PC-3 (cell line): ENCODE measurements at regions not wholly inside any gene's neighbourhood (a gene's known extent, or its start where the extent isn't known, plus 50 kb on each side); places are given as distances from the start of the nearest gene placed in this dataset.

Experiments used
- ATAC-seq: fragments of 200-7000 bp; cut with Tn5 transposase; 2 replicates; pipeline ENCODE4 v1.9.1; 2020; ENCODE audit warnings: mild to moderate bottlenecking, moderate library complexity
- BruUV-seq: library from RNA; stranded (reverse); fragments of 400-500 nt; replicated peaks from 2 replicates; lab custom pipeline; 2021; lab: Mats Ljungman, UMichigan
- CTCF ChIA-PET: fragments of 300-600 bp; sonication (Branson Sonifier 250); formaldehyde crosslinking; loops from one replicate; lab custom pipeline; 2022; ENCODE audit warnings: antibody characterized with exemption; lab: Charles Lee
- POLR2A ChIA-PET: fragments of 300-600 bp; sonication (Branson Sonifier 250); formaldehyde crosslinking; loops from one replicate; lab custom pipeline; 2022; ENCODE audit warnings: antibody characterized with exemption; ENCODE audit not compliant: unreplicated experiment; lab: Charles Lee
- DNase-seq: peaks from one replicate; pipeline ENCODE4 v3.0.0-alpha.2; 2015
- H2AFZ ChIP-seq: fragments of 300-600 bp; sonication (generic); 2 replicates; pipeline ENCODE4 v1.6.0; 2016; ENCODE audit warnings: antibody characterized with exemption, low read length
- H3F3A ChIP-seq: fragments of 300-600 bp; sonication (generic); one replicate; pipeline ENCODE4 v1.6.0; 2017; ENCODE audit warnings: antibody characterized with exemption, low read length, control low read depth, mild to moderate bottlenecking; ENCODE audit not compliant: unreplicated experiment
- H3K27ac ChIP-seq: fragments of 300-600 bp; sonication (generic); 2 replicates; pipeline ENCODE4 v1.5.1; 2016; ENCODE audit warnings: mild to moderate bottlenecking, low read length
- H3K27me3 ChIP-seq: fragments of 300-600 bp; sonication (generic); 2 replicates; pipeline ENCODE4 v1.6.1; 2016; ENCODE audit warnings: low read length, mixed read lengths
- H3K36me3 ChIP-seq: fragments of 300-600 bp; sonication (generic); 2 replicates; pipeline ENCODE4 v1.6.1; 2016; ENCODE audit warnings: low read depth, mixed run types, low read length, mixed read lengths
- H3K4me1 ChIP-seq: fragments of 300-600 bp; sonication (generic); 2 replicates; pipeline ENCODE4 v1.5.1; 2016; ENCODE audit warnings: low read length; ENCODE audit not compliant: insufficient read depth
- H3K4me2 ChIP-seq: fragments of 300-600 bp; sonication (generic); 2 replicates; pipeline ENCODE4 v1.6.0; 2016; ENCODE audit warnings: low read length
- H3K4me3 ChIP-seq: fragments of 300-600 bp; sonication (generic); 2 replicates; pipeline ENCODE4 v1.5.1; 2016; ENCODE audit warnings: mild to moderate bottlenecking, low read length, mixed read lengths
- H3K79me2 ChIP-seq: fragments of 300-600 bp; sonication (generic); 2 replicates; pipeline ENCODE4 v1.6.1; 2017; ENCODE audit warnings: low read length, mixed read lengths
- H3K9ac ChIP-seq: fragments of 300-600 bp; sonication (generic); 2 replicates; pipeline ENCODE4 v1.6.0; 2016; ENCODE audit warnings: mild to moderate bottlenecking, low read length
- H3K9me2 ChIP-seq: fragments of 300-600 bp; sonication (generic); replicated peaks from 2 replicates; pipeline ENCODE4 v1.6.1; 2016; ENCODE audit warnings: mixed run types, low read length, mixed read lengths
- H3K9me3 ChIP-seq: fragments of 300-600 bp; sonication (generic); 2 replicates; pipeline ENCODE4 v1.6.1; 2016; ENCODE audit warnings: low read length, mixed read lengths
- H4K20me1 ChIP-seq: fragments of 300-600 bp; sonication (generic); 2 replicates; pipeline ENCODE4 v1.6.1; 2016; ENCODE audit warnings: low read length, mixed read lengths
- EZH2 ChIP-seq: fragments of 300-600 bp; sonication (generic); IDR thresholded peaks from one replicate; pipeline ENCODE4 v1.6.1; 2017; ENCODE audit warnings: antibody characterized with exemption, mild to moderate bottlenecking, low read length; ENCODE audit not compliant: unreplicated experiment
- EZH2phosphoT487 ChIP-seq: fragments of 300-600 bp; sonication (generic); IDR thresholded peaks from 2 replicates; pipeline ENCODE4 v1.6.1; 2018; ENCODE audit warnings: mild to moderate bottlenecking, antibody characterized with exemption, low read length, borderline replicate concordance
- intact Hi-C: fragments of 100-400 bp; cut with micrococcal nuclease; formaldehyde crosslinking; loops from 2 replicates; pipeline ENCODE4 v1.9.0; 2023
- TF ChIP-seq, protein P1 (sequence below): fragments of 300-600 bp; sonication (generic); conservative IDR thresholded peaks from 2 replicates; pipeline ENCODE4 v1.5.1; 2017; ENCODE audit warnings: antibody characterized with exemption, low read depth, mild to moderate bottlenecking, low read length

- no peak for ATAC-seq
- POLR2A ChIA-PET = no interaction called here
- Histone ChIP-seq H3F3A (no peaks in the 10 kb centered on the region), H3K27ac (no peak overlapping the region), H2AFZ (no peak overlapping the region), H3K9me3 (no peaks in the 10 kb centered on the region), H3K27me3 (no peaks in the 10 kb centered on the region), H3K4me1 (no peaks in the 10 kb centered on the region), H3K4me3 (no peak overlapping the region), H3K4me2 (no peak overlapping the region), H3K79me2 (no peaks in the 10 kb centered on the region), H3K9ac (no peak overlapping the region), H3K9me2 (no peaks in the 10 kb centered on the region), H4K20me1 (no peaks in the 10 kb centered on the region), H3K36me3 (no peaks in the 10 kb centered on the region)
- CTCF ChIA-PET = no interaction called here
- no peak for DNase-seq
- intact Hi-C loops = no loop called here
- BruUV-seq = no TSS peak
- TF ChIP-seq, protein P1, sequence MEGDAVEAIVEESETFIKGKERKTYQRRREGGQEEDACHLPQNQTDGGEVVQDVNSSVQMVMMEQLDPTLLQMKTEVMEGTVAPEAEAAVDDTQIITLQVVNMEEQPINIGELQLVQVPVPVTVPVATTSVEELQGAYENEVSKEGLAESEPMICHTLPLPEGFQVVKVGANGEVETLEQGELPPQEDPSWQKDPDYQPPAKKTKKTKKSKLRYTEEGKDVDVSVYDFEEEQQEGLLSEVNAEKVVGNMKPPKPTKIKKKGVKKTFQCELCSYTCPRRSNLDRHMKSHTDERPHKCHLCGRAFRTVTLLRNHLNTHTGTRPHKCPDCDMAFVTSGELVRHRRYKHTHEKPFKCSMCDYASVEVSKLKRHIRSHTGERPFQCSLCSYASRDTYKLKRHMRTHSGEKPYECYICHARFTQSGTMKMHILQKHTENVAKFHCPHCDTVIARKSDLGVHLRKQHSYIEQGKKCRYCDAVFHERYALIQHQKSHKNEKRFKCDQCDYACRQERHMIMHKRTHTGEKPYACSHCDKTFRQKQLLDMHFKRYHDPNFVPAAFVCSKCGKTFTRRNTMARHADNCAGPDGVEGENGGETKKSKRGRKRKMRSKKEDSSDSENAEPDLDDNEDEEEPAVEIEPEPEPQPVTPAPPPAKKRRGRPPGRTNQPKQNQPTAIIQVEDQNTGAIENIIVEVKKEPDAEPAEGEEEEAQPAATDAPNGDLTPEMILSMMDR = no peak
- TF ChIP-seq EZH2 (no peak), EZH2phosphoT487 (no peak)
Observed at GRCh38 chr1:69272684-69273083, 295.0 kb upstream of the LRRC7 start.

DNA sequence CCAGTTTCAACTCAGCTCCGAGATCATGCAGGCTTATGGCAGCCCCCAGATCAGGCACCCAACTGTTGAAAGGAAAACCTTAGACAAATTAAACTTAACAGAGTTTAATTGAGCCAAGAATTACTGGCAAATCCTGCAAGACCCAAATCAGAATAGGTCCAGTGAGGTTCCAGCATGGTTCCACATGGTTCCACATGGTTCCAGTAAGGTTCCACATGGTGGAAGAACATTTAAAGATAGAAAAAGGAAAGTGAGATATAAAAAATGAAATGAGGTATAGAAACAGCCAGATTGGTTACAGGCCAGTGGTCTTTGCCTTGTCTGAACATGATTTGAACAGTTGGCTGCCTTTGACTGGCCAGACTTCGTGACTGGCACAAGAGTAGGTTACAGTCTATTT is 288.8 kb upstream of the LRRC7 start:
- no peaks in the 10 kb centered on the region for H3K79me2 ChIP-seq
- H3K27ac ChIP-seq = no peak overlapping the region
- no peak for TF ChIP-seq EZH2phosphoT487
- H3K4me2 ChIP-seq = no peak overlapping the region
- ATAC-seq (no peak), DNase-seq (no peak)
- ChIA-PET CTCF (no interaction called here), POLR2A (no interaction called here)
- no peaks in the 10 kb centered on the region for H3K9me2 ChIP-seq
- no peaks in the 10 kb centered on the region for H4K20me1 ChIP-seq
- H3K4me3 ChIP-seq = no peak overlapping the region
- H3K4me1 ChIP-seq = no peaks in the 10 kb centered on the region
- no peaks in the 10 kb centered on the region for H3K27me3 ChIP-seq
- intact Hi-C loops = no loop called here
- no peak overlapping the region for H2AFZ ChIP-seq
- H3K36me3 ChIP-seq = no peaks in the 10 kb centered on the region
- H3K9me3 ChIP-seq = no peaks in the 10 kb centered on the region
- BruUV-seq = no TSS peak
- no peak overlapping the region for H3K9ac ChIP-seq
- H3F3A ChIP-seq = no peaks in the 10 kb centered on the region

GRCh38 chr1:69283516-69283915 is 284.2 kb upstream of the LRRC7 start:
- no peaks in the 10 kb centered on the region for H3K4me1 ChIP-seq
- POLR2A ChIA-PET = no interaction called here
- no peaks in the 10 kb centered on the region for H3K9me3 ChIP-seq
- no peak overlapping the region for H3K4me2 ChIP-seq
- no peaks in the 10 kb centered on the region for H3K79me2 ChIP-seq
- no peaks in the 10 kb centered on the region for H3K9me2 ChIP-seq
- H3K4me3 ChIP-seq = no peak overlapping the region
- no peak overlapping the region for H3K9ac ChIP-seq
- H4K20me1 ChIP-seq = no peaks in the 10 kb centered on the region
- intact Hi-C loops = no loop called here
- no peak for TF ChIP-seq EZH2
- H3F3A ChIP-seq = no peaks in the 10 kb centered on the region
- BruUV-seq = no TSS peak
- no peak overlapping the region for H2AFZ ChIP-seq
- H3K36me3 ChIP-seq = no peaks in the 10 kb centered on the region
- no peak overlapping the region for H3K27ac ChIP-seq
- DNase-seq = no peak
- peaks cover 10% of the 10 kb centered on the region; the same call in 1 of the 2 replicates for H3K27me3 ChIP-seq
- CTCF ChIA-PET = no interaction called here
- ATAC-seq = no peak

- peaks cover 10% of the 10 kb centered on the region; the same call in 1 of the 2 replicates for H3K27me3 ChIP-seq
- no peaks in the 10 kb centered on the region for H3K9me3 ChIP-seq
- CTCF ChIA-PET = no interaction called here
- no peak overlapping the region for H3K4me2 ChIP-seq
- intact Hi-C loops = no loop called here
- H3K27ac ChIP-seq = no peak overlapping the region
- POLR2A ChIA-PET = no interaction called here
- ATAC-seq (no peak), DNase-seq (no peak)
- H4K20me1 ChIP-seq = no peaks in the 10 kb centered on the region
- no TSS peak for BruUV-seq
- H3F3A ChIP-seq = no peaks in the 10 kb centered on the region
- H3K9ac ChIP-seq = no peak overlapping the region
- H3K4me1 ChIP-seq = no peaks in the 10 kb centered on the region
- no peaks in the 10 kb centered on the region for H3K79me2 ChIP-seq
- TF ChIP-seq, protein P1 = no peak
- TF ChIP-seq EZH2 (no peak), EZH2phosphoT487 (no peak)
- no peak overlapping the region for H3K4me3 ChIP-seq
- no peaks in the 10 kb centered on the region for H3K9me2 ChIP-seq
- no peak overlapping the region for H2AFZ ChIP-seq
- no peaks in the 10 kb centered on the region for H3K36me3 ChIP-seq
Observed at GRCh38 chr1:69284508-69284907, 283.2 kb upstream of the LRRC7 start.
